HCT116 (cell line): ENCODE measurements at regions not wholly inside any gene's neighbourhood (a gene's known extent, or its start where the extent isn't known, plus 50 kb on each side); places are given as distances from the start of the nearest gene placed in this dataset.
"Not testable (repeated sequence)": the region's sequence is repeated elsewhere in the genome, so short reads cannot be mapped to it uniquely, and the experiment has no call there.

ENCODE experiments used
- ATAC-seq: fragments of 200-7000 bp; cut with Tn5 transposase; 2 replicates; pipeline ENCODE4 v1.9.1; 2020; ENCODE audit warnings: mild to moderate bottlenecking, moderate library complexity
- BruUV-seq: library from RNA; stranded (reverse); fragments of 400-500 nt; replicated peaks from 2 replicates; lab custom pipeline; 2021; lab: Mats Ljungman, UMichigan
- CTCF ChIA-PET: fragments of 300-600 bp; sonication (Branson Sonifier 250); formaldehyde crosslinking; loops from one replicate; lab custom pipeline; 2021; ENCODE audit warnings: antibody characterized with exemption; lab: Charles Lee
- POLR2A ChIA-PET: fragments of 300-600, 350-600 bp; sonication (Branson Sonifier 250); formaldehyde crosslinking; loops from one replicate; lab custom pipeline; 2021; ENCODE audit warnings: antibody characterized with exemption; lab: Charles Lee
- RAD21 ChIA-PET, 2 experiments: fragments of 300-600 bp; sonication (Branson Sonifier 250); formaldehyde crosslinking; loops; one replicate each; lab custom pipeline; 2023; ENCODE audit warnings: low total read pairs in 2 of 2; ENCODE audit not compliant: uncharacterized antibody in 2 of 2, unreplicated experiment in 2 of 2, low non-redundant PET in 1 of 2; lab: Charles Lee
- DNase-seq: peaks from one replicate; pipeline ENCODE4 v3.0.0-alpha.2; 2010; ENCODE audit warnings: low read depth, low spot score
- H2AFZ ChIP-seq: fragments of 200-600 bp; shearing (Covaris generic), sonication (generic); 2 replicates; pipeline ENCODE4 v1.6.1; 2017; ENCODE audit warnings: low read depth, mixed run types, mixed read lengths, antibody characterized with exemption, low read length; ENCODE audit not compliant: poor library complexity, severe bottlenecking
- H3K27ac ChIP-seq: 2 replicates; pipeline ENCODE4 v1.5.1; 2012; ENCODE audit warnings: low read depth, low read length
- H3K27me3 ChIP-seq: fragments of 200-600 bp; sonication (generic); 2 replicates; pipeline ENCODE4 v1.6.1; 2016; ENCODE audit warnings: mixed run types, low read length, mixed read lengths; ENCODE audit not compliant: insufficient read depth
- H3K36me3 ChIP-seq, 2 experiments: fragments of 200-500 bp in 1 of 2; fragments of 200-600 bp in 1 of 2; sonication (Bioruptor generic) in 1 of 2; sonication (generic) in 1 of 2; 2 replicates each; pipeline versions ENCODE4 v1.5.1 to v1.6.1; 2014 to 2016; ENCODE audit warnings: low read length in 2 of 2, inconsistent platforms in 1 of 2, mixed read lengths in 1 of 2, mixed run types in 1 of 2; ENCODE audit not compliant: insufficient read depth in 2 of 2, control insufficient read depth in 1 of 2
- H3K4me1 ChIP-seq, 2 experiments: fragments of 200-600 bp in 1 of 2; sonication (generic) in 1 of 2; 2 replicates each; pipeline versions ENCODE4 v1.5.1 to v1.6.1; 2012 to 2017; ENCODE audit warnings: low read length in 2 of 2, inconsistent platforms in 1 of 2, mild to moderate bottlenecking in 1 of 2, mixed read lengths in 1 of 2, mixed run types in 1 of 2, moderate library complexity in 1 of 2; ENCODE audit not compliant: insufficient read depth in 2 of 2, control insufficient read depth in 1 of 2
- H3K4me2 ChIP-seq: fragments of 200-600 bp; sonication (generic); 2 replicates; pipeline ENCODE4 v1.6.1; 2017; ENCODE audit warnings: mixed run types, low read length, mixed read lengths
- H3K4me3 ChIP-seq, 2 experiments: fragments of 200-600 bp in 1 of 2; sonication (generic) in 1 of 2; replicated peaks in 1 of 2; 2 replicates each; pipeline ENCODE4 v1.5.1; 2011 to 2016; ENCODE audit warnings: low read length in 2 of 2, control low read depth in 1 of 2, low read depth in 1 of 2, mild to moderate bottlenecking in 1 of 2, mixed read lengths in 1 of 2, mixed run types in 1 of 2
- H3K79me2 ChIP-seq: fragments of 200-600 bp; sonication (generic); 2 replicates; pipeline ENCODE4 v1.6.1; 2017; ENCODE audit warnings: mild to moderate bottlenecking, mixed run types, low read length, moderate library complexity, mixed read lengths; ENCODE audit not compliant: insufficient read depth
- H3K9ac ChIP-seq: fragments of 200-600 bp; sonication (generic); 2 replicates; pipeline ENCODE4 v1.6.1; 2016; ENCODE audit warnings: low read length, mixed read lengths
- H3K9me2 ChIP-seq: fragments of 200-600 bp; sonication (generic), shearing (Covaris generic); 2 replicates; pipeline ENCODE4 v1.6.1; 2017; ENCODE audit warnings: mixed run types, mild to moderate bottlenecking, moderate library complexity; ENCODE audit not compliant: insufficient read depth
- H3K9me3 ChIP-seq, 2 experiments: fragments of 200-500 bp in 1 of 2; fragments of 200-600 bp in 1 of 2; sonication (Bioruptor generic) in 1 of 2; sonication (generic) in 1 of 2; 2 replicates each; pipeline ENCODE4 v1.6.1; 2014 to 2017; ENCODE audit warnings: low read length in 2 of 2, mixed read lengths in 2 of 2, inconsistent platforms in 1 of 2, low read depth in 1 of 2, mild to moderate bottlenecking in 1 of 2, mixed run types in 1 of 2, moderate library complexity in 1 of 2; ENCODE audit not compliant: control insufficient read depth in 1 of 2, insufficient read depth in 1 of 2
- H4K20me1 ChIP-seq: fragments of 200-600 bp; sonication (generic), shearing (Covaris generic); 2 replicates; pipeline ENCODE4 v1.6.1; 2017; ENCODE audit warnings: mixed run types, mild to moderate bottlenecking, moderate library complexity; ENCODE audit not compliant: insufficient read depth
- CEBPB ChIP-seq: IDR thresholded peaks from 2 replicates; pipeline ENCODE4 v1.6.1; 2012; ENCODE audit warnings: low read depth
- EZH2 ChIP-seq: fragments of 200-600 bp; sonication (generic); IDR thresholded peaks from 2 replicates; pipeline ENCODE4 v1.6.1; 2017; ENCODE audit warnings: antibody characterized with exemption, mixed run types
- FOSL1 ChIP-seq: IDR thresholded peaks from 2 replicates; pipeline ENCODE4 v1.6.1; 2012; ENCODE audit warnings: low read depth
- RAD21 ChIP-seq: IDR thresholded peaks from 2 replicates; pipeline ENCODE4 v1.6.1; 2012; ENCODE audit warnings: low read depth, mild to moderate bottlenecking
- SIN3A ChIP-seq: IDR thresholded peaks from 2 replicates; pipeline ENCODE4 v1.6.1; 2012; ENCODE audit warnings: low read depth
- YY1 ChIP-seq: IDR thresholded peaks from 2 replicates; pipeline ENCODE4 v1.6.1; 2011; ENCODE audit warnings: low read length, low read depth, moderate library complexity, mild to moderate bottlenecking; ENCODE audit not compliant: insufficient replicate concordance; ENCODE audit errors: extremely low read depth
- intact Hi-C: fragments of 100-400 bp; cut with micrococcal nuclease; formaldehyde crosslinking; loops from 2 replicates; pipeline ENCODE4 v1.10.0; 2022
- TF ChIP-seq, protein P1 (sequence below): IDR thresholded peaks from 2 replicates; pipeline ENCODE4 v1.6.1; 2012
- TF ChIP-seq, protein P2 (sequence below): IDR thresholded peaks from 2 replicates; pipeline ENCODE4 v1.6.1; 2012

DNA sequence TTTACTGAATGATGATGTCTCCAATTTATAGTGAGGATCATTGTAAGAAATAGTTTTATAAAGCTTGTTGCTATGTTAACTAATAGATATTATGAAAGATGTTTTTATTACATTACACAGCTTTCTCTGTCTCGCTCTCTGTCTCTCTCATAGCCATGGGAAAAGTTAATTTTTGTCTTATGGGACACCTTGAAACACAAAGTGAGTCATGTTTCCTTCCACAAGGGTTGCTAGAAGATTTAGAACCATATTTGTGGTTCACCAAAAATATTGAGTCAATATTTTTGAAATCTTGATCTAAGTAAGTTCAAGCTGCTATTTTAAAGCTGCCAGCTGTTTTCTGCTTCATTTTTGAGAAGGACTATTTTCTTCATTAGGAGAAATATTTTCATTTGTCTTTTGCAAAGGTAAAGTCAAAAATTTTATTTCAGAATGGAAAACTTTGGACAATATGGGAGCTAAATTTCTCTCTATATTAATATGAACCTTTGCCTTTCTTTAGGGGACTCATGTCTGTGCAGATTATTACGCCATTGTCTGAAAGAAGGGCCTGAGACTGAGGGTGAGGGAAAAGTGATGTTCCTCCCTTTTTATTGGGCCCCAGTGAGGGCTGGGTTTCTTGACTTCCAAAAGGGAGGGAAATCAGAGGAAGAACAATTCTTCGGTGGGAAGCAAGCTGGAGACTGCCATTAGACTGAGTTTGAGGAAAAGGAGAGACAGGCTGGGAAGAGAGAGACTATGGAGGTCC is 87.9 kb upstream of the SLC24A2 start:
- no peaks in the 10 kb centered on the region for H4K20me1 ChIP-seq
- no peak overlapping the region for H3K4me2 ChIP-seq
- no peak overlapping the region for H3K27ac ChIP-seq
- H3K27me3 ChIP-seq = peaks cover 10% of the 10 kb centered on the region; the same call in 1 of the 2 replicates
- CTCF ChIA-PET = no interaction called here
- no peak for ATAC-seq
- no TSS peak for BruUV-seq
- TF ChIP-seq FOSL1 (no peak), RAD21 (no peak), YY1 (no peak), EZH2 (no peak), CEBPB (no peak)
- TF ChIP-seq, protein P1, sequence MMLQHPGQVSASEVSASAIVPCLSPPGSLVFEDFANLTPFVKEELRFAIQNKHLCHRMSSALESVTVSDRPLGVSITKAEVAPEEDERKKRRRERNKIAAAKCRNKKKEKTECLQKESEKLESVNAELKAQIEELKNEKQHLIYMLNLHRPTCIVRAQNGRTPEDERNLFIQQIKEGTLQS = no peak
- TF ChIP-seq, protein P2, sequence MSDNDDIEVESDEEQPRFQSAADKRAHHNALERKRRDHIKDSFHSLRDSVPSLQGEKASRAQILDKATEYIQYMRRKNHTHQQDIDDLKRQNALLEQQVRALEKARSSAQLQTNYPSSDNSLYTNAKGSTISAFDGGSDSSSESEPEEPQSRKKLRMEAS = no peak
- TF ChIP-seq, all 23 proteins: peak for 0
- Histone ChIP-seq H3K9ac (no peak overlapping the region), H3K4me3 (no peak overlapping the region), H3K9me2 (no peaks in the 10 kb centered on the region), H3K36me3 (no peaks in the 10 kb centered on the region), H3K4me1 (no peaks in the 10 kb centered on the region), H3K9me3 (no peaks in the 10 kb centered on the region), H2AFZ (no peak overlapping the region), H3K79me2 (no peaks in the 10 kb centered on the region)
- RAD21 ChIA-PET = no interaction called here
- POLR2A ChIA-PET = no interaction called here
- DNase-seq = no peak
- intact Hi-C loops = no loop called here

DNA sequence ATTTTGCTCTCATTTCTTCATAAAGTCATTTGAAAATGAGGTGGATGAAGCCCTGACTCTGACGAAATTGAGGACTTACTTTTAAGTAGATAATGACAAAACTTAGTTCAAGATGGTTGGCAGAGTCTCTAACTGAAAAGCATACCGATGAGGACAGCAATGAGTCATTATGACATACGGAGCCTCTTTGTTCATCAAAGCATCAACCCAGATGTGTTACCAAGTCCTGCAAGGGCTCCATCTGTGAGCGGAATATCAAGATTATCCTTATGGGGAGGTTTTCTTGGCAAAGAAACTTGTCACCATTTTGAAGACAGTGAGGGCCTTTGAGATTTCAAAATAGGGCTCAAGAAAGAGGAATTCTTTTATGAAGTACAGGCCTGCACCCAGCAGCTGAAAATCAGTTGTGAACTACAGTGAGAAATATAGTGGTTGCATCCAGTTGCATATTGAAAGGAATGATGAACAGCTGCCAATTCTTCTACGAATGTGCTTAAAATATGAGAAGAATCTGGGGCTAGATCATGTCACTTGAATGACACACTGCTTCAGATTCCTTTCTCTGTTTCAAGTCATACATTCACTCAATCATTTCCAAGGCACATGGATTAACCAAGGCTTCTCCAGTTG is 86.6 kb upstream of the SLC24A2 start:
- intact Hi-C loops = no loop called here
- no TSS peak for BruUV-seq

DNA sequence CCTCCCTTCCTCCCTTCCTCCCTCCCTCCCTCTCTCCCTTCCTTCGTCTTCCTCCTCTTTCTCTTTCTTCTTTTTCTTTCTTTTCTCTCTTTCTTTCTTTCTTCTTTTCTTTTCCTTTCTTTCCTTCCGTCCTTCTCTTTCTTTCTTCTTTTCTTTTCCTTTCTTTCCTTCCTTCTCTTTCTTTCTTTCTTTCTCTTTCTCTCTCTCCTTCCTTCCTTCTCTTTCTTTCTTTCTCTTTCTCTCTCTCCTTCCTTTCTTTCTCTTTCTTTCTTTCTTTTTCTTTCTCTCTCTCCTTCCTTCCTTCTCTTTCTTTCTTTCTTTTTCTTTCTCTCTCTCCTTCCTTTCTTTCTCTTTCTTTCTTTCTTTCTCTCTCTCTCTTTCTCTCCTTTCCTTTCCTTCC is 84.4 kb upstream of the SLC24A2 start:
- H3K9me2 ChIP-seq, H3K36me3 ChIP-seq, H3K79me2 ChIP-seq, H3K9ac ChIP-seq, H3K9me3 ChIP-seq, intact Hi-C loops, CTCF ChIA-PET, BruUV-seq, POLR2A ChIA-PET, H2AFZ ChIP-seq, H3K4me3 ChIP-seq, H3K27ac ChIP-seq, ATAC-seq, H3K4me2 ChIP-seq, DNase-seq, RAD21 ChIA-PET, H4K20me1 ChIP-seq, H3K4me1 ChIP-seq: not testable (repeated sequence)
- peaks cover 18% of the 10 kb centered on the region for H3K27me3 ChIP-seq

More for the DNA sequence above, 86.6 kb upstream of the SLC24A2 start:
- Histone ChIP-seq H3K27me3 (peaks cover 11% of the 10 kb centered on the region), H3K36me3 (no peaks in the 10 kb centered on the region), H3K27ac (no peak overlapping the region), H3K9ac (no peak overlapping the region), H3K9me2 (no peaks in the 10 kb centered on the region), H3K79me2 (no peaks in the 10 kb centered on the region), H3K4me2 (no peak overlapping the region), H3K4me3 (no peak overlapping the region), H2AFZ (no peak overlapping the region), H3K4me1 (no peaks in the 10 kb centered on the region), H4K20me1 (no peaks in the 10 kb centered on the region), H3K9me3 (no peaks in the 10 kb centered on the region)
- ChIA-PET CTCF (no interaction called here), POLR2A (no interaction called here), RAD21 (no interaction called here)
- no peak for DNase-seq
- TF ChIP-seq EZH2 (no peak), SIN3A (no peak)
- TF ChIP-seq, protein P1 = no peak
- ATAC-seq = no peak
